Activated CD8-positive, alpha-beta memory T cell treated with anti-CD3 and anti-CD28 coated beads for 36 hours (primary cell): ENCODE measurements at regions not wholly inside any gene's neighbourhood (a gene's known extent, or its start where the extent isn't known, plus 50 kb on each side); places are given as distances from the start of the nearest gene placed in this dataset.
"Not testable (repeated sequence)": the region's sequence is repeated elsewhere in the genome, so short reads cannot be mapped to it uniquely, and the experiment has no call there.

Experiments
- CTCF ChIA-PET: fragments of 350-600 bp; sonication (Branson Sonifier 250); formaldehyde crosslinking; loops from one replicate; lab custom pipeline; 2021; ENCODE audit warnings: antibody characterized with exemption; lab: Charles Lee
- POLR2A ChIA-PET: fragments of 350-600 bp; sonication (Branson Sonifier 250); formaldehyde crosslinking; loops from one replicate; lab custom pipeline; 2021; ENCODE audit warnings: antibody characterized with exemption; lab: Charles Lee

DNA sequence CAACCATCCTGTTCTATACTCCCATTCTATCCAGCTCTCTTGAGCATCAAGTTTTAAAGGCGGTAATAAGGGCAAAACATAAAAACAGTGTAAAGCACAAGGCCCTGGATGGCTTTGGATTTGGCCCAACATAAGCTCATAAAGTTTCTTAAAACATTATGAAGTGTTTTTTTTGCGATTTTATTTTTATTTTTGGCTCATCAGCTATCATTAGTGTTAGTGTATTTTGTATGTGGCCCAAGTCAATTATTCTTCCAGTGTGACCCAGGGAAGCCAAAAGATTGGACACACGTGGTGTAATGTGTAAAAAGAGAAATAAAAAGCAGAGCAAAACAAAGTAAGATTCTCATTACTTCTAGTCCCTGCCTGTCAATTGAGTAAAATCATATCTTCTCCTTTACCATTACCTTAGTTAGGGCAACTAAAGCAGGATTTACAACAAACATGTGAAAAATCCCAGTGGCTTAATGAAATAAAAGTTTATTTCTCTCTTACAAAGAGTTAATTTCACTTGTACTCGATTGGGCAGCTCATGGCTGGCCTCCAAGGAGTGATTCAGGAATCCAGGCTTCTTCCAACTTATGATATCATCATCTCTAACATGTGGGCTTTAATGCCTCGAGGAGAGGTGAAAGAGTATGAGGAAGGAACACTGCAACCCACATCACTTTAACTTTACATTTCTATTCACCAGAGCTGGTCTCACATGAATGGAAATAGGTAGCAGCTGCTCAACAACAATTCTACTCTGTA is 725.2 kb upstream of the SLITRK1 start:
- ChIA-PET CTCF (no interaction called here), POLR2A (no interaction called here)

DNA sequence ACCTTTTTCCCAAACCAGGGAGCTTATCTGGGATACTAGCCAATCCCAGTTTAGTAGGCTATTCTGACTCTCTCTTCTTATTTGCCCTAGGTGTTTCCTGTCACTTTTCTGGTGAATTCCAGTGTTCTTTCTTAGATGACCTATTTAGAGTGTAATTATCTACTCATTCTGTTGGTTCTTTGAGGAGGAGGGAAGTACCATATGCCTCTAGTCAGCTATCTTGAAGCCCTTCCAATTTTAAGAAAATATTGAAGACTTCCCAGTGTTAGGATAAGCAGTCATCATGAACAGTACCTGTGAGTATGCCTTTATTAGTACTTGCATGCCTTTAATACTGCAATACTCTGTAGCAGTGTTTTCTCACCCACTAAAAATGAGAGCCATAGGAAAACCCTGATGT is 724.3 kb upstream of the SLITRK1 start:
- ChIA-PET CTCF (no interaction called here), POLR2A (no interaction called here)

DNA sequence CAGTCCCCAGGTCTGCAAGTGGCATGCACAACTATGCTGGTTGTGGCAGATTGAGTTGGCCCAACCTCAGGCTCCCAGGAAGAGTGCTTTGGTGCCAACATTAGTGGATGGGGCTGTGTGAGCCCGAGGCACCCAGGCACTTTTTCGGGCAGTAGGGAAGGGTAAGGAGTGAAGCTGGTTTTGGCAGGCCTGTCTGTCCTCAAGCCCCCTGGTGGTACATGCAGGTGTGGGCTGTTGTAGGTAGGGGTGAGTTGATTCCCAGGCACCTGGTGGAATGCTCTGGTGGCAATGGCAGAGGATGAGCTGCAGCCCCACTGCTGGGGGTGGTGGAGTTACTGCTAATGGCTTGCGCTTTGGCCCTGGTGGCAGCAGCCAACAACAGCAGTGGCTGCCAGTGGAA is 723.7 kb upstream of the SLITRK1 start:
- POLR2A ChIA-PET, result no interaction called here
- CTCF ChIA-PET, result no interaction called here

DNA sequence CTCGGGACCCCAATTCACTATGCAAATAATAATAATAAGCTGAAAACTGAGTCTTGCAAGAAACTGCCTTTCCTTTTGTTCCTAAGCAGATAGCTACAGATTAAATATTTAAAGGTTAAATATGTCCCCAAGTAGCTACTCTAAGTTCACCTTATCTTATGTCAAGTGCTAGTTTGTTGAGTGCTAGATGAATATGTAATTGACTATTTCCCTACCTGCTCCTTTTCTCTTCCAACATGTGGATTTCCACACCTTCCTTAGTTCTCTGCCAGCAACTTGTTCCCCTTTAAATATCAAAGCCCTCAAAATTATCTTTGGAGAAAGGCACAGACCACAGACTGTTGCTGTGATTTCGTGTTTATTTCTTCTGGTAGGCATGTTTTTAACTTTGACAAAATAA is 709.2 kb upstream of the SLITRK1 start:
- CTCF ChIA-PET, result no interaction called here
- POLR2A ChIA-PET, result no interaction called here

DNA sequence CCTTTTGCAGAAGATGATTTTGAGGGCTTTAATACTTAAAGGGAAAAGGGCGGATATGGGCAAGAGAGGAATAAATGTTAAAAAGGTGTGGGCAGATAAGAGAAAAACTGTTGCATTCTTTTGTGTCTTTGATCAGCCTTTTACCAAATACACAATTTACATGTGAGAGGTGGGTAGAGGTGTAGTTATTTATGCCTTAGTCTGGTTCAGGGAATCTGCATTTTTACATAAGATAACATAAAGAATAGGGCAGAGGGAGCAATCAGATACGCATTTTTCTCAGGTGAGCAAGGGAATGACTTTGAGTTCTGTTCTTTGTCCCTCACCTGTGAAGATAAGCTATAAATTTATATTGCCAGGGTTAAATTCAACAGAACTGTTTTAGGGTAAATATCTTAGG is 708.4 kb upstream of the SLITRK1 start:
- ChIA-PET POLR2A (no interaction called here), CTCF (no interaction called here)

DNA sequence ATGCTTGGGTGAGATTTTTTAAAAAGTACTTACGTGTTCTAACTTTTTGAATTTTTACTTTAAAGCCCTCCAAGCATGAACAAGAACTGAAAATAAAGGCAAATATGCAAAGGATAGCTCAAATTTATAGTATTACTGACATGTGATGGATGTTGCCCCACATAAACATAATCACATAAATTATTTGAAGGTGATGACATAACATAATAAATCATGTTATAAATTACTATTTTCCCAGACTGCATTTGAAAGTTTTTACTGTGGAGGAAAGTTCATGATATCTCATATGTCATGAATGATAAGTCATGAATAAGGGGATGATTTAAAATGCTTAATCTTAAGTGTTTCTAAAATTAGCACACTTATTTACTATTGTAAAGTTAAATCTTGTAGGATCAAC is 705.7 kb upstream of the SLITRK1 start:
- CTCF ChIA-PET, result no interaction called here

DNA sequence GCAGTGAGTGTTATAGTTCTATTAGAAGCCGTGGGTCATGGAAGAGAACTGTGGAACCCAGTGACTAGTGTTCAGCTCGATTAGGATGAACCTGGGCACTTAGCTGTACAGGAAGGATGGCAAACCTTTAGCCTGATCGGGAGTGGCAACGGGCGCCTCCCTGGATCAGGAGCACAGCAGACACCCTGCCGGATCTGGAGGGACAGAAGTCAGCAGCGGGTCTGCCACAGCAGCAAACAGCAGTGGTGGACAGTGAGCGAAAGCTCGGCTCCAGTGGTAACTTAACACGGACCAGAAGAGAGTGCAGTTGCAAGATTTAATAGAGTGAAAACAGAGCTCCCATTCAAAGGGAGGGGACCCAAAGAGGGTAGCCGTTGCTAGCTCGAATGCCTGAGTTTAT is 697.6 kb upstream of the SLITRK1 start:
- CTCF ChIA-PET, result not testable (repeated sequence)

More for the DNA sequence above, 705.7 kb upstream of the SLITRK1 start:
- POLR2A ChIA-PET, result no interaction called here

DNA sequence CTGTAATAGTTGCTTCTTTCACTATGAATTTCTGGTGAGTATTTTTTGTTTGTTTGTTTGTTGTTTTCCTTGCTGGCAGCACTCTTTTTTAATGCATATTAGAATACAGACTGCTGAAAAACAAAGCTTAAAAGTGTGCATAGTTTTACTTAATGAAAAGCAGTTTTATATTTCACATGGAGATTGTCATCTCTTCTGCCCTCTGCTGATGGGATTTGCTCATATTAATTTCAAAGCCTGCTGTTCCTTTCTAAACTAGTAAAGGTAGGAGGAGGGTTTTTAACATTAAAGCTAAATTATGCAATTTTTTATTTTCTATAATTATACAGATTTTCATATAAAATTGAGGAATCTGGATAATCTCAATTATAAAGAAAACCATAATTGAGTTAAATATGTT is 692.6 kb upstream of the SLITRK1 start:
- ChIA-PET CTCF (no interaction called here), POLR2A (no interaction called here)

More for the DNA sequence above, 697.6 kb upstream of the SLITRK1 start:
- POLR2A ChIA-PET, result not testable (repeated sequence)

DNA sequence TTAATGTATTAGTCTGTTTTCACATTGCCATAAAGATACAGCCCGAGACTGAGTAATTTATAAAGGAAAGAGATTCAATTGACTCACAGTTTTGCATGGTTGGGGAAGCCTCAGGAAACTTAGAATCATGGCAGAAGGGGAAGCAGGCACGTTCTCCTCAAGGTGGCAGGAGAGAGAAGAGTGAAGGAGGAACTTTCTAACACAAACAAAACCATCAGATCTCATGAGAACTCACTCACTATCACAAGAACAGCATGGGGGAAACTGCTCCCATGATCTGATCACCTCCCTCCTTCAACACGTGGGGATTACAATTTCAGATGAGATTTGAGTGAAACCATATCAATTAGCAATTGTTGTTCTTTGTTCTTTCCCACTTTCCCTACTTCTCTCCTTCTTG is 689.0 kb upstream of the SLITRK1 start:
- ChIA-PET CTCF (no interaction called here), POLR2A (no interaction called here)

DNA sequence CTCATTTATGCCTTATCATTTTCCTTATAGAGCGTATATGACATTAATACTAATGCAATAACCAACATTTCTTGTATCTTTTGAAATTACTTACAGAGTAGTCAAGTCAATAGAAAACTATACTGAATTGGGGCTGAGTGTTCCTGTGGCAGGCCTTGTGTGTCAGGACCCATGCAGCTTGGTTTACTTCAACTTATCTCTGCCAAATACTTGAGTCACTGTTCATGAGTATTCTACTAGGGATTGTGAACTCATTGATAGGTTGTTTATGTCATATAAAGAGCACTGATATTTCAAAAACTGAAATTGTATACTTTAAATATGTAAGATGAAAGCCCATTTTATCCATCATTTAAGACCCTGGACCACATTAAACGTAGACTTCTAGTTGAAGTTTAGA is 688.6 kb upstream of the SLITRK1 start:
- CTCF ChIA-PET, result no interaction called here
- POLR2A ChIA-PET, result no interaction called here

DNA sequence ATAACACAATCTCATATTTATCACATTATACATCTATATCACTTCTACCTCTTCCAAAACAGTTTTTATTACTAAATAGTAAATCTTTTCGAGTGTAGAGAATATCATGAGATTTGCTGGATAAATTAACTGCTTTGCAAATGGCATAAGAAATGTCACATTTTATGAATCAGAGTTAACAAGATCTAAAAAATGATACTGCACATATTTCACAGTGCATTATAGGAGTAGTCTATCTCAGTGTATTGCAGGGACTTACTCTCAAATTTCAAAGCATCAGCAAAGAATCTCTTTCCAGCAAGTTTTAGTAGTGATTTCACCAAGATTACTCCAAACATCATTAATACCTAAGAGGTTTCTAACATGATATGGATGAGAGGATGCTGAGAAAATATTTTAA is 687.1 kb upstream of the SLITRK1 start:
- POLR2A ChIA-PET, result no interaction called here
- CTCF ChIA-PET, result no interaction called here

DNA sequence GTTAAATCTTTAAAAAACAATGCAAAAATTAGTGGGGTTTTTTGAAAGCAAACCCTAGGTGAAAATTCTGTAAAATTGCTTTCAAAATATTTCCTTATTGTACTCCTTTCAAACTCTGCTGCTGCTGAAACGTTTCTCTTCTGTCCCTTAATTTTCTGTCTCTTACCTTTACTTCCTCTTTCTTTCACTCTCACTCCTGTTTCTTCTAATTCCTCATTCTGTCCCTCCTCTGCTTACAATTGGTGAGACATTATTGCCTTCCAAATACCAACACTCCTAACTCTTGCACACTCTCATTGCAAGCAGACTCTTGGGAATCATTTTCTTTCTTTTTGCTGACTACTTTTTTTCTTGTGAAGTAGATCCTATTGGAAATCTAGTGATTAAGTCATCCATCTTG is 685.6 kb upstream of the SLITRK1 start:
- ChIA-PET POLR2A (no interaction called here), CTCF (no interaction called here)

DNA sequence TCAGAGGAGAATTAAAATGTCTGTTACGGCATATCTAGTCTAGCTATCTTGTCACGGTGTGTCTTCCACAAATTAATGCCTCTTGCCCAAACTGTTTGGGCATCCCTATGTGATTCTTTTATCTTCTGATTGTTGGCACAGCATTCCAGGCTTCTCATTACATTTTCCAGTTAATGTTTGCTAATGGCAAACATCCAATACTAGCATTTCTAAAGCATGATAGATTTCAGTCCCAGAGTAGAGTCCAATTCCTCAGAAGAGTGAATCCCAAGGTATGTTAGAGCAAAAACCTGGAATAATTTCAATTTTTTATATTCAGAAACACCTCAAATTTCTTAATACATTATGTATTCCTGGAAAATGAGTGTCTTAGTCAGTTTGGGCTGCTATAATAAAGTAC is 684.5 kb upstream of the SLITRK1 start:
- ChIA-PET CTCF (no interaction called here), POLR2A (no interaction called here)

DNA sequence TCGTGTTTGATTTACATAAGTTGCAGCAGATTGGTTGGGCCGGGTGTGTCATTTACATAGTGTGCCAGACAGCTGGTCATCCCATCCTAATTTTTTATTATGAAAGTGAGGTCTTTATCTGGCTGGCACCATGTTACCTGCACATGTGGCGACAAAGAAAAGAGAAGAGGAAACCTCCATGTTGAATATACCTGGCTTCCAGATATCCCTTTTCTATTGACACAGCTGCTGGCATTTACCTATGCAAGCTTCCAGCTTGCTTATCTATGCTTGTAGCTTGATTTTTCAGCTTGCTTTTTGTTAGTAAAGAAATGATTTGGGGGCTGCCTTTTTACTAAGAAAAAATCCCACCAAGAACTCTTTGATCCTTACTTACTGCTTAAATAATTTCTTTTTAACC is 681.3 kb upstream of the SLITRK1 start:
- POLR2A ChIA-PET, result no interaction called here
- CTCF ChIA-PET, result no interaction called here

DNA sequence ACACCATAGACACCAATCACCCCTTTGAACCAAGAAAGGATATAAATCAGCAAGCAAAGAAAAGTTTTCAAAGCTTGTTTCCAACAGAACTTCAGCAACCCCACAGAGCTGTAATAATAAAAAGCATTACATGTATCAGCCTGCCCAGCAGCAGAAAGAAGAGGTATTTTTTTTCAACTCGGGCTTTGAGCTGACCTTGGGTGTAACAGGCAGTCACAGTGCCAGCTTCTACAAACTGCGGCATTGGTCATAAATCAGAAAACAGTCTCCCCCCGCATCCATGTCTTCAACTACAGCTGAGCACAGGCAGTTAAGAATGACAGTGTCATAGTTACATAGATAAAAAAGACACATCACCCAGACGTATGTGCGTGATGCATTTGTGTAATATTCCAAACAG is 671.0 kb upstream of the SLITRK1 start:
- POLR2A ChIA-PET, result no interaction called here
- CTCF ChIA-PET, result no interaction called here

DNA sequence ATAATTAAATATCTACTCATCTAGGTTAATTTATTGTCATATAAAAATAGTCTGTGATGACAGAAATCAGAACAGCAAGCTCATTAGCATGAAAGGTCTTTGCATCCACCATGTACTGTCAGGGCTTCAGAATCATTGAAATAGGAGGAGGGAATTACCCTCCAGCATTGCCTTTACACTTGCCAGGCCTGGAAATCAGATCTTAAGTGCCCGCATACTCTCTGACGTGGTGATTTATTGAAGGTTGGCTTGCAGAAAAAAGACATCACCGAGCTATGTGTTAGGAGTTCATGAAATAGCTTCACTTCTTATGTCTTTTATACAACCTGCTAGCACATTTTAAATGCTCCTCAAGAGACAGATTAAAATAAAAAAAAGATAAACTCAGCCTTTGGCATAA is 661.7 kb upstream of the SLITRK1 start:
- ChIA-PET CTCF (no interaction called here), POLR2A (no interaction called here)

DNA sequence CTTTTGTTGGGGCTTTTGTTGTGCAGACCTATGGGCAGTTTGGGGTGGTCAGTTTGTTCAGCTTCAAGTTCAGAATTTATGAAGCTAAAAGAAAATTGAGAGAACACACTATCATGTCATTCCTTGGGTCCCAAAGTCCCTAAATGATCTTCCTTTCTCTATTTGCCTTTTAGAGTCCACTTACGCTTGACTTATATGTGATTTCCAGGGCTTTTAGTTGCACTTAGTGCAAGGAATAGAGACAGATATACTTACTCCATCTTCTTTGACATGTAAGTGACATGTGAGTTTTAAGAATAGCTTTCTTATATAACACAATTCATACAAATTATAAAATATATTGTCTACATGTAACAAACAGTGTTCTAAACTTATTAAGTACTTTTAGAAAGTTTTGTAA is 660.1 kb upstream of the SLITRK1 start:
- POLR2A ChIA-PET, result no interaction called here
- CTCF ChIA-PET, result no interaction called here

DNA sequence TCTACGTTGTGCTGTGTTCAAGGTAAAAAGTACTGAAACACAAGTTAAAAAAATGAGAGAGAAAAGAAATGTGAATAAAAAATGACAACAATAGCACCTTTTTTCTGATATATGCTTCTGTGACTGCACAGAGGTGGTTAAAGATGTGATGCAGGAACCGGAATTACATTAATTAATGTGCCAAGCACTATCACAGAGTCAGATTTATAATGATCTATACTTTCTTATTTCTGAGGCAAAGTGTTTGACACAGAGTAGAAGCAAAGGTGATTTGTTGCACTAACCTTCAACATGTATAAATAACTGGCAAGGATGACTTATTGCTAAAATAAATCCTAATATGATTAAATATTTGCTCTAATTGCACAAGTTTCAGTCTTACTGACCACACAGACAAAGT is 654.6 kb upstream of the SLITRK1 start:
- ChIA-PET POLR2A (no interaction called here), CTCF (no interaction called here)

DNA sequence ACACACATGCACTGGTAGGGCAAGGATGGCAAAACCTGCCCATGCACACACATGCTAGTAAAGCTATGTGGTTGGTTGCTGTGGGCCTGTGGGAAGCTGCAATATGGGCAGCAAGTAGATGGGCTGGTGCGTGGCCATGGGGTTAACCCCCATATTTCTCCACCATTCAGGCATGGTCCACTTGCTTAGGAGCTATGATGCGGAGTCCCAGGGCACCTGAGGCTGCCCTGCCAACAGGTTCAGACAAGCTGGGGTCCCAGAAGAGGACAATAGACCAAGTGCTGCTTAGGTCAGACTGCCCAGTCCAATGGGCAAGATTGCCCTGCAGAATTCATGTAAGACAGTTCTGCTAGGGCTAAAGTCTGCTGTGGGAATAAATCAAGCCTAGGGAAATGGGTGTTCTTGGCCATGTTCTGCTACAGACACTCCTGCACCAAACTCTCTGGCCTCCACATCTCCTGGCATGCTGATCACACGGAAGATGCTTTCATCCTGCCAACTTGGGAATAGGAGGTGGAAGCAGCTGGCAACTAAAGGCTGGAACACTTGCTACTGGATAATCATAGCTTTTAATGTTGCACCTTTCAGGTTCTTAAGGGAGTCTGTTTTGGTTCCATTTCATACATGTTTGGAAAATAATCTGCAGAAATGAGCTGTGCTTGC is 646.3 kb upstream of the SLITRK1 start:
- ChIA-PET CTCF (no interaction called here), POLR2A (no interaction called here)

DNA sequence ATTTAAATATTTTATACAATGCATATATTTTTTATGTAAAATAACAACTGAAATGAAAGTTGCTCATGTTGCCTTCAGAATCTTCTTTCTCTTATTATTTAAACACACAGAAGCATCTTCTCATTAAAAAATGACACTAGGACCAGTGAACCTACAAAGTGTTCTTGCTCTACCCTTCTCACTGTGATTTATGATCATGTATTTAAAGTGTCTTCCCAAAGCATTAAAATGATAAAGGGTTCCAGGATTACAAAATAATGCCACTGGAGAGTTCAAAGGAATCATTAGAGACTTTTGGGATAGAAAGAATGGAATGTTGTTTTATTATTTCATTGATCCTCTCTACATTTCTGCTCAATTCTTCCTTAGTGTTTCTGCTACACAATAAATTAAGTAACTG is 643.6 kb upstream of the SLITRK1 start:
- ChIA-PET POLR2A (no interaction called here), CTCF (no interaction called here)

DNA sequence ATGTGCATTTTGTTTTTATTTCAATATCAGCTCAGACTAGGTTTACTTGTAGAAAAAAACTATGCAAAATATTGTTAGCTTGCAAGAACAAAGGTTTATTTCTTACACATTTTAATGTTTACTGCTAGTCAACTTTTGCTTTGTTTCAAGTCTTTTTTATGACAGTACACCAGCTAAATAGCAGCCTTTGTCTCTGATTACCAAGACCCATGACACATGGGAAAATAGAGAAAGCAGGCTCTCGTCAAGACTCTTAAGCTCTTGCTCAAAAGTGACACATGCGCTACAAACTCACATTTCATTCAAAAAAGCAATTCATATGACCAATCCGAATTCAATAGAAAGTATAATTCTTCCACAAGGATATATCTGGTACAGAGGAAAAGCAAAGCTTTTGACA is 642.3 kb upstream of the SLITRK1 start:
- CTCF ChIA-PET, result no interaction called here
- POLR2A ChIA-PET, result no interaction called here

DNA sequence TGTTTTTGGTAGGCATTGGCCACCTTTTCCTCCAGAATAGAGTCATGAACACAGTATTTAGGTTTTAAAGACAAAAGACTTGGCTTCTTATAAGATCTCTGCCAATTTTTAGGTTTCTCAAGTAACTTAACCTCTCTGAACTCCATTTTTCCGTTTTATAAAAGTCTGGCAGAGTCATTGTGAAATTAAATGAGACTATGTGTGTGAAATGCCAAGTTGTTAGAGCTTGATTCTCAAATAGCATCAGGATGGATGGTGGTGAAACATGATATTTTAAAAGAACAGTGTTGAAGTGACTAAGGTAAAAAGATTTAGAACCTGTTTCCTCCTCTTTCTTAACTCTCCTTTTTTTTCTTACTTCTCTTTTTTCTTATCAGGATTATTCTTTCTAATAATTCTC is 617.7 kb upstream of the SLITRK1 start:
- CTCF ChIA-PET, result interaction anchor here (1.3 kb wide), 1 partner anchor 10 kb away, joined by 3 read pairs; no protein-coding TSS in a partner anchor
- POLR2A ChIA-PET, result no interaction called here
